ENCODE measurements at regions not wholly inside any gene's neighbourhood (a gene's known extent, or its start where the extent isn't known, plus 50 kb on each side); places are given as distances from the start of the nearest gene placed in this dataset.

DNA sequence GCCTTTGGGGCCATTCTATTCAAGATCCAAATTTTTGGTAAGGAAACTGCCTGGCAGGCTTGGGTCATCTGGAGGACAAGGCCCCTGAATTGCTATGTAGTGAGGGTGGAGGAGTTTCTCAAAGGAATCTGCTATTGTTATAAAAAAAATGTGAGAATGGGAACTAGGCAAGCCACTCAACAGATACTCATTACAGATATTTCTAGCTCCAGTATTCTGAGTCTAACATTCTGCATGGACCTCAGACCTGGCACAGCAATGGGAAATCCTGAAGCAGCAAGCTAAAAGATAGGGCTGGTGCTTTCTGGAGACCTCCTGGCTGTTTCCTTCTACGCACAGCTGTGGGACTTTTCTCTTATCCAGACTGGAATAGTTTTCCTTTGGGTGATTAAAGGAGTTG, 430.7 kb upstream of the RBMS3 start (continued):
- TF ChIP-seq POLR2AphosphoS5 (IDR thresholded peaks at IDR 0.05; ENCODE audit: low read depth) (no peak), EZH2phosphoT487 (IDR thresholded peaks at IDR 0.05; ENCODE audit: unreplicated experiment) (no peak), JUNB (IDR thresholded peaks at IDR 0.05; ENCODE audit: unreplicated experiment) (no peak), ZNF114 (CRISPR knock-in tag; IDR thresholded peaks at IDR 0.05) (no peak), CREB1 (CRISPR knock-in tag; IDR thresholded peaks at IDR 0.05; ENCODE audit: low read depth) (no peak), STAT1 (IDR thresholded peaks at IDR 0.05; ENCODE audit: unreplicated experiment) (no peak), ZNF331 (CRISPR knock-in tag; IDR thresholded peaks at IDR 0.05; ENCODE audit: low read depth) (no peak)
- TF ChIP-seq, protein P1, sequence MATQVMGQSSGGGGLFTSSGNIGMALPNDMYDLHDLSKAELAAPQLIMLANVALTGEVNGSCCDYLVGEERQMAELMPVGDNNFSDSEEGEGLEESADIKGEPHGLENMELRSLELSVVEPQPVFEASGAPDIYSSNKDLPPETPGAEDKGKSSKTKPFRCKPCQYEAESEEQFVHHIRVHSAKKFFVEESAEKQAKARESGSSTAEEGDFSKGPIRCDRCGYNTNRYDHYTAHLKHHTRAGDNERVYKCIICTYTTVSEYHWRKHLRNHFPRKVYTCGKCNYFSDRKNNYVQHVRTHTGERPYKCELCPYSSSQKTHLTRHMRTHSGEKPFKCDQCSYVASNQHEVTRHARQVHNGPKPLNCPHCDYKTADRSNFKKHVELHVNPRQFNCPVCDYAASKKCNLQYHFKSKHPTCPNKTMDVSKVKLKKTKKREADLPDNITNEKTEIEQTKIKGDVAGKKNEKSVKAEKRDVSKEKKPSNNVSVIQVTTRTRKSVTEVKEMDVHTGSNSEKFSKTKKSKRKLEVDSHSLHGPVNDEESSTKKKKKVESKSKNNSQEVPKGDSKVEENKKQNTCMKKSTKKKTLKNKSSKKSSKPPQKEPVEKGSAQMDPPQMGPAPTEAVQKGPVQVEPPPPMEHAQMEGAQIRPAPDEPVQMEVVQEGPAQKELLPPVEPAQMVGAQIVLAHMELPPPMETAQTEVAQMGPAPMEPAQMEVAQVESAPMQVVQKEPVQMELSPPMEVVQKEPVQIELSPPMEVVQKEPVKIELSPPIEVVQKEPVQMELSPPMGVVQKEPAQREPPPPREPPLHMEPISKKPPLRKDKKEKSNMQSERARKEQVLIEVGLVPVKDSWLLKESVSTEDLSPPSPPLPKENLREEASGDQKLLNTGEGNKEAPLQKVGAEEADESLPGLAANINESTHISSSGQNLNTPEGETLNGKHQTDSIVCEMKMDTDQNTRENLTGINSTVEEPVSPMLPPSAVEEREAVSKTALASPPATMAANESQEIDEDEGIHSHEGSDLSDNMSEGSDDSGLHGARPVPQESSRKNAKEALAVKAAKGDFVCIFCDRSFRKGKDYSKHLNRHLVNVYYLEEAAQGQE (IDR thresholded peaks at IDR 0.05; ENCODE audit: unreplicated experiment): no peak
- TF ChIP-seq, protein P2, sequence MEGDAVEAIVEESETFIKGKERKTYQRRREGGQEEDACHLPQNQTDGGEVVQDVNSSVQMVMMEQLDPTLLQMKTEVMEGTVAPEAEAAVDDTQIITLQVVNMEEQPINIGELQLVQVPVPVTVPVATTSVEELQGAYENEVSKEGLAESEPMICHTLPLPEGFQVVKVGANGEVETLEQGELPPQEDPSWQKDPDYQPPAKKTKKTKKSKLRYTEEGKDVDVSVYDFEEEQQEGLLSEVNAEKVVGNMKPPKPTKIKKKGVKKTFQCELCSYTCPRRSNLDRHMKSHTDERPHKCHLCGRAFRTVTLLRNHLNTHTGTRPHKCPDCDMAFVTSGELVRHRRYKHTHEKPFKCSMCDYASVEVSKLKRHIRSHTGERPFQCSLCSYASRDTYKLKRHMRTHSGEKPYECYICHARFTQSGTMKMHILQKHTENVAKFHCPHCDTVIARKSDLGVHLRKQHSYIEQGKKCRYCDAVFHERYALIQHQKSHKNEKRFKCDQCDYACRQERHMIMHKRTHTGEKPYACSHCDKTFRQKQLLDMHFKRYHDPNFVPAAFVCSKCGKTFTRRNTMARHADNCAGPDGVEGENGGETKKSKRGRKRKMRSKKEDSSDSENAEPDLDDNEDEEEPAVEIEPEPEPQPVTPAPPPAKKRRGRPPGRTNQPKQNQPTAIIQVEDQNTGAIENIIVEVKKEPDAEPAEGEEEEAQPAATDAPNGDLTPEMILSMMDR (conservative IDR thresholded peaks at IDR 0.05; ENCODE audit: low read depth in 2 of 2): no peak
- TF ChIP-seq, protein P3, sequence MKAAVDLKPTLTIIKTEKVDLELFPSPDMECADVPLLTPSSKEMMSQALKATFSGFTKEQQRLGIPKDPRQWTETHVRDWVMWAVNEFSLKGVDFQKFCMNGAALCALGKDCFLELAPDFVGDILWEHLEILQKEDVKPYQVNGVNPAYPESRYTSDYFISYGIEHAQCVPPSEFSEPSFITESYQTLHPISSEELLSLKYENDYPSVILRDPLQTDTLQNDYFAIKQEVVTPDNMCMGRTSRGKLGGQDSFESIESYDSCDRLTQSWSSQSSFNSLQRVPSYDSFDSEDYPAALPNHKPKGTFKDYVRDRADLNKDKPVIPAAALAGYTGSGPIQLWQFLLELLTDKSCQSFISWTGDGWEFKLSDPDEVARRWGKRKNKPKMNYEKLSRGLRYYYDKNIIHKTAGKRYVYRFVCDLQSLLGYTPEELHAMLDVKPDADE (IDR thresholded peaks at IDR 0.05): no peak

DNA sequence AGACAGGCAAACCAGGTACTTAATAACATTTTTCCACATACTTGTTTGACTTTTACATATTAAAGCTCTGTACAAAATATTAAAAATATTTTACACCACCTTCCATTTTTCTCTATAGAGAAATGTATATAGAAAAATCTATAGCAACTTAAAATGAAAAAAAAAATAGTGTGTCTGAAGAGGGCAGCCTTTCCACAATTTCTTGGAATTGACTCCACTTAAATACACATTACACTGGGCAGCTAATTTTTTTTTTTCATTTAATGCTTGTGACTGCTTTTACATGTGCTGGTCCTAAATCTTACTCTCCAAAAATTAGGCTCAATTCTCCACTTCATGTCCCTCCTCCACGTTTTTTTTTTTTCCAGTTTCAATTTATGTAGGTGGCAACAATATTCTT, 427.0 kb upstream of the RBMS3 start:
- TF ChIP-seq STAT1 (IDR thresholded peaks at IDR 0.05; ENCODE audit: unreplicated experiment): no peak
- TF ChIP-seq, protein P3 (IDR thresholded peaks at IDR 0.05): no peak
- TF ChIP-seq JUNB (IDR thresholded peaks at IDR 0.05; ENCODE audit: unreplicated experiment): no peak
- TF ChIP-seq NANOG (IDR thresholded peaks at IDR 0.05; ENCODE audit: borderline replicate concordance): no peak
- TF ChIP-seq EZH2phosphoT487 (IDR thresholded peaks at IDR 0.05; ENCODE audit: unreplicated experiment): no peak
- TF ChIP-seq, protein P1 (IDR thresholded peaks at IDR 0.05; ENCODE audit: unreplicated experiment): no peak
- no peak for TF ChIP-seq CREB1 (CRISPR knock-in tag; IDR thresholded peaks at IDR 0.05; ENCODE audit: low read depth)
- no peak for TF ChIP-seq POLR2AphosphoS5 (IDR thresholded peaks at IDR 0.05; ENCODE audit: low read depth)
- no peak for TF ChIP-seq ZNF331 (CRISPR knock-in tag; IDR thresholded peaks at IDR 0.05; ENCODE audit: low read depth)
- no peak for TF ChIP-seq ZNF114 (CRISPR knock-in tag; IDR thresholded peaks at IDR 0.05)
- TF ChIP-seq EZH2 (IDR thresholded peaks at IDR 0.05; ENCODE audit: low read depth, unreplicated experiment): no peak
- TF ChIP-seq, protein P2 (conservative IDR thresholded peaks at IDR 0.05; ENCODE audit: low read depth in 2 of 2): no peak; a peak in 2 of 4 replicates
- no peaks in the 10 kb centered on the region for H3K9me3 Mint-ChIP-seq
- H3K4me3 Mint-ChIP-seq: no peak overlapping the region
- H3K9me2 ChIP-seq (ENCODE audit: insufficient read depth): 0 out of 2 replicates have a peak, but pooled peaks cover 4% of the 10 kb centered on the region
- H3K4me2 ChIP-seq: no peak overlapping the region
- H3K36me3 ChIP-seq (ENCODE audit: insufficient read depth): no peaks in the 10 kb centered on the region
- no peaks in the 10 kb centered on the region for H3K4me1 ChIP-seq (ENCODE audit: insufficient read depth)
- H3K27me3 Mint-ChIP-seq (ENCODE audit: insufficient read depth, low read depth, poor library complexity): no peaks in the 10 kb centered on the region
- H3K36me3 Mint-ChIP-seq (ENCODE audit: low read depth): no peaks in the 10 kb centered on the region
- no peak overlapping the region for H2AFZ ChIP-seq
- ATAC-seq (no peak), DNase-seq (ENCODE audit: low spot score) (no peak)
- no peak overlapping the region for H3K4me3 ChIP-seq
- no peak overlapping the region for H3K27ac ChIP-seq (ENCODE audit: low read depth)
- H3K79me2 ChIP-seq (replicated peaks; ENCODE audit: insufficient read depth): no peaks in the 10 kb centered on the region
- no peaks in the 10 kb centered on the region for H3F3A ChIP-seq (replicated peaks; ENCODE audit: low read depth)
- H3K4me1 Mint-ChIP-seq: peaks cover 5% of the 10 kb centered on the region; the same call in 1 of the 3 replicates
- no peak overlapping the region for H3K27ac Mint-ChIP-seq
- H3K27me3 ChIP-seq (ENCODE audit: insufficient read depth): no peaks in the 10 kb centered on the region
- H4K20me1 ChIP-seq (replicated peaks; ENCODE audit: insufficient read depth): no peaks in the 10 kb centered on the region
